HG03103 (cell line): ENCODE measurements at regions not wholly inside any gene's neighbourhood (a gene's known extent, or its start where the extent isn't known, plus 50 kb on each side); places are given as distances from the start of the nearest gene placed in this dataset.

Source experiments
- ATAC-seq: cut with Tn5 transposase; IDR thresholded peaks from one replicate; pipeline ENCODE4 v1.9.1; 2021; ENCODE audit warnings: low read depth; ENCODE audit not compliant: unreplicated experiment

DNA sequence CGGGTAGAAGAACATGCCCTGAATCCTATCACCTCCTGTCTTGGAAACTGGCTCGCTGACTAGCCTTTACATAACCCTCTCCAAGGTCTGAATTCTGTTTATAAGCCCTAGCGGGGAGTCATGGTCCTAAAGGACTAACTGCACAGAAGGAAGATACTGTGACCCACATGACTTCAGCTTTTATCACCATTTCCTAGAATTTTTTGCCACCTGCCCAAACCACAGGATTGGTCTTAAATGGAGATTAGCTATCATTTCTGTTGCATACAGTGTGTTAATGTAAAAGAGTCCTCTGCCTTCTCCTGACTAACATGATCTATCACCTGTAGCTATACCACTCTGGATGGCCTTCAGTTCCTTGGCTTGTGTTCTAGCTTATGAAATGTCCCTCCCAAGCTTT, 319.2 kb downstream of the DUSP6 start:
- ATAC-seq: no peak

- ATAC-seq: no peak
Measured at GRCh38 chr12:89029961-89030360, 322.3 kb downstream of the DUSP6 start.

DNA sequence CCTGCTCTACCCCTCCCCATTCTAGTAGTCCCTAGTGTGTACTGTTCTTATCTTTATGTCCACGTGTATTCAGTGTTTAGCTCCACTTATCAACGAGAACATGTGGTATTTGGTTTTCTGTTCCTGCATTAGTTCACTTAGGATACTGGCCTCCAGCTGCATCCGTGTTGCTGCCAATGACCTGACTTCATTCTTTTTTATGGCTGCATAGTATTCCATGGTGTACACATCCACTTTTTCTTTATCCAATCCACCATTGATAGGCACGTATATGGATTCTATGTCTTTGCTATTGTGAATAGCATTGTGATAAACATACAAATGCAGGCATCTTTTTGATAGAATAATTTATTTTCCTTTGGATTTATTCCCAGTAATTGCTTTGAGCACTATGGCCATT, 327.7 kb downstream of the DUSP6 start:
- ATAC-seq: no peak

- ATAC-seq: no peak
Measured at GRCh38 chr12:89023936-89024335, 328.4 kb downstream of the DUSP6 start.

- no peak for ATAC-seq
Measured at GRCh38 chr12:89020689-89021088, 331.6 kb downstream of the DUSP6 start.

DNA sequence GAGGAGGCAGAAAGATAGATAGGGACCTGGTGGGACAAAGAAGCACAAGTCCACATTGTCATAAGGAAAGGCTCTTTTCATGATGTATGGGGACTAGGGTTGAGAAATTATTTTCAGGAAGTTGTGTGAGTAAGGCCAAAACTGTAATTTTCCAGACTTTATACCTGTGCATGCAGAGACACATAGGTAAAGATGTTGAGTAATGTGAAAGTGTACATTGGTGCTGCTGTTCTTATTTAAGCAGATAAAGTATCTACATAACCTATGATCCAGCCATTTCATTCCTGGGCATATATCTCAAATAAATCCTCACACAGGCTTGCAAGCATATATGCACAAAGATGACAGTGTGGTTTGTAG, 332.2 kb downstream of the DUSP6 start:
- ATAC-seq: no peak

DNA sequence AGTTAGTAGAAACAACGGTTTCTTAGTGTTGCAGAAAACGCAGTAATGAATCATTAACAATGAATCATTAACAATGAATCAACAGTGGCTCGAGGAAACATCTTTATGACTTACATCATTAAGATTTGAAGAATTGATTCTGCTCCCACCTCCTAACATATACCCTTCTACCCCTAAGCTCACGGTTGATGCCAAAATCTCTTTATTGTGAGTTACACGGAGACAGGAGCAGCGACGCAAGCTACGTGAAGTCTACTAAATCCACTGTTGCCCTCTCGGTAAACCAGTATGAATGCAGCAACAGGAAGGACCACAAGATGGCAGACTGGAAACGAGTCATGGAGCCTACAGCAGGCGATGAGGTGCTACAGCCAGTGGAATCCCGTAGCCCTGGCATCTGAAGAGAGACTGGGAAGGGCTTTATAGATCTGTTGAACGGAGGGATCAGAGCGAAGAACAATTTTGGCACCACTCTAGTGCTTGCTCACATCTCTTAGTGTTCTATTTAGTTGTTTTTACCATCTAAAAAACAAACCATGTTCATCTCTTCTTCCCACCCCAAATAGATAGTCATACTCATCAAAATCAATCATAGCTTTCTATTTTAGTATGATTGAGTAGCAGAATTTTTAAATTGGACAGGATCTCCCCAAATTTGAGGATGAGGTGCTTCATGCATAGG, 332.7 kb downstream of the DUSP6 start:
- peak; percentile 97 for ATAC-seq

- peak; percentile 43 for ATAC-seq
Measured at GRCh38 chr12:89016970-89017778, 335.1 kb downstream of the DUSP6 start.

DNA sequence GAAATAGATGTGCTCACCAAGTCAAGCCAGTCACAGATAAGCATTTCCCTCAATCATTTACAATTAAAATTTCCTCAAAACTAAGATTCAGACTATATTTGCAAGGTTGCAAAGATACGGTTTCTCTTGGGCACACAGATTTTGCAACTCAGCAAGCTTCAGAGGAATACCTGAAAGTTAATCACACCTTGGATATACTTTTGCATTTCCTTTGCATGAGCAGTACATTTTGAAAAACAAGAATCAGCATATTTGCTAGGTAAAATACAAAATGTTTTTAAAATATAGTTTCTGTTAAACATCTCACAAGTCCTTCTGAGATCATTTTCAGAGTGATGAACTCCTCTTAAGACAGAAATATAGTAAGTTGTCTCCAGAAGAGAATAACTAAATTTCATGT, 336.9 kb downstream of the DUSP6 start:
- ATAC-seq: no peak

DNA sequence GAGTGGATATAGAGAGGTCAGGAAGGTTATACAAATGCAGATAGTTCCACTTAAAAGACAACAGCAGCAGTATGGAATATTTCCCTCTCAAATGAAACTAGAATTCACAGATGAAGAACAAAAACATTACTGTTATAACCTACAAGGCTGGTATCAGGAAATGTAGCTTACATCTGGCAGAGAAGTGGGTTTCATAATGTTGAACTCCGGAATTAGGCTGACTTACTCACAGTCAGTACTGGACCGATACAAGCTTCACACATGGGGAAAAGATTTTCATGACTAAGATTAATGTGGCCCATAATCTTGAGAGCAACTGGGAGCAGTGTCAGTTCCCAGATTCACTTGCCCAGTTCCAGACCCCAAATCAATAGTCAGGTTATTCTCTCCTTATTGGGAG, 353.9 kb downstream of the DUSP6 start:
- ATAC-seq: no peak

DNA sequence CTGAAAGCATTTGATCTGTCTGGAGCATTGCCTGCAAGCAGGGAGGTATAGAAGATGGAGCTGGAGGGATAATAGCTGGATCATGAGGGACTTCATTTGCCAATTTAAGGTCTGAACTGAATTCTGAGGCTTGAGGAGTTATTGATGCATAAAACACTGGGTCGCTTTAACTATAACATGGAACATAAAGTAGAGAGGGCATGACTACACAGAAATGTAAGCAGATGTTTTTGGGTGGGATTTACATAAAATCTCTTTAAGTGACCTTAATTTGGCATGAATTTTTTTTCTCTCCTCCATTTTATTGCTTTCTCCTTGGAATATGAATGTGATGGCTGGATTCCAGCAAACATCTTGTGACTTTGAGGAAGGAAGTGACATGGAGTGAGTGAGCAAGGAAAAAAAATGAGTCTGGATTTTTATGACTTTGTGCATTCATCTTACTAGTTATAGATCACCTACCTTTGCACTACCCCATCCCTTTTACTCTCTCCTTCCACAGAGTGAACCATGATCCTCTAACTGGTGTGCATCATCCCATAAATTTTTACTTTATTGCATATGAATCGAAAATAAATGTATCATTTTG, 356.0 kb downstream of the DUSP6 start:
- no peak for ATAC-seq

GRCh38 chr12:88994971-88995370, 357.3 kb downstream of the DUSP6 start:
- ATAC-seq: no peak

GRCh38 chr12:88994537-88994936, 357.8 kb downstream of the DUSP6 start:
- no peak for ATAC-seq

GRCh38 chr12:88993651-88994050, 358.6 kb downstream of the DUSP6 start:
- no peak for ATAC-seq

DNA sequence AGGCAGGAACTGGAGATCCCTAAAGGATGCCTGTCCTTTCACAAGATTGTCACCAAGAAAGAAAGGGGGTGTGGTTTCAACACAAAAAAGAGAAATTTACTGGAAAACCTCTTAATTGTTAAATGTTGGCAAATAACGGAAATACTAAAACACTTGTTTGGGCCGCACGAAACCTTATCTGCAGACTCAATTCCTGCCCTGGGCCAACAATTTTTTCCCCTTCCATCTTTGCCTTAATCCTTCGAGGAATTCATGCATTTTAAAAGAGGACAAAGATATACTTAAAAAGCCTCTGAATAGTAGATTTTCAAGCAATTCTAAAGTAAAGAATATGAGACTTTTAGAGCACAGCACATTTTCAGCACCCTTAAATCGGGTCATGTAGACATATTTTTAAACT, 366.2 kb downstream of the DUSP6 start:
- ATAC-seq: no peak

DNA sequence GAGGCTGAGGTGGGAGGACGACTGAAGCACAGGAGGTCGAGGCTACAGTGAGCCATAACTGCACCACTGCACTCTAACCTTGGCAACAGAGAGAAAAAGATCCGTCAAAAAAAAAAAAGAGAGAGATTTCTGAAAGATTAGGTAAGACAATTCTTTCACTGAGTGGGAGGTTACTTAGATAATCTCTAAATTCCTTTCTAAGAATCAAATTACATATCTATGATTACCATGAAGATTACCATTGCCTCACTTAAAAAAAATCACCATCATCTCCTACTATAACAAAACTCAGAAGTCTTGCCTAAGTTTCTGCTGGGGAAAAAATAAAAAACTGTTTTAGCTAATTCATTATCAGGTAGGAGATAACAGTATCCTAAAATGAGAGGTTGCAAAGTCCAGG, 366.7 kb downstream of the DUSP6 start:
- no peak for ATAC-seq

DNA sequence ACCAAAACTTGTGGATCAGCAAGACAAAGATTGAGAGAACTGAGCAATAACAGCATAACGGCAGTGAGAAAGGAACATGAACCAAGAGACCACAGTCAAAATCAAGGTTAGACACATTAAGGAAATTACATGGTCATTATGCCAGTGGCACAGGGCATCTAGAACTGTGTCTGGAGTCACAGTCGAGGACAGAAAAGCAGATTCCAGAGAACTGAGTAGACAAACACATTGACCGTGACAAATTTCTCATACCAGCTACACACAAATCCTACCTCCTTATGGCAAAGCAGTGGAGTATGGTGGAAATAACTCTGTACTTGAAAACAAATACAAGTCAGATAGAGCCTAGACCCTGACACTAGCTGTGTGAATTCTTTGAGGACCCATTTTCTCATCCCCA, 367.3 kb downstream of the DUSP6 start:
- no peak for ATAC-seq

DNA sequence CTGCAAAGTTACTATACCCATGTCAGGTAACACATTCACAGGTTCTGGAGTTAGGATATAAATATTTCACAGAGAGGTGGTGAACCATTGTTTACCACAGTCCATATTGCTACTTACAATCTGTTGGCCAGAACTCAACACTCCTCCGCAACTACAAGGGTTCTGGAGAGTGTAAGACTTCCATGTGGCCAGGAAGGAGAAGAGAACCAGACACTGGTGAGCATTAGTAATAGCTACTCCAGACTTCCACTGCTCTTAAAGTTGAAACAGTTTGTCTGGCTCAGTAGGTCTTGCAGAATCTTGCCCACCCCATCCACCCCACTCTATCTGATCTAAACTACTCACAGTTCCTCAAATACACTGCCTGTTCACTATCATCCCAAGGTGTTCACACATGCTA, 369.6 kb downstream of the DUSP6 start:
- no peak for ATAC-seq

- no peak for ATAC-seq
Measured at GRCh38 chr12:88977115-88977514, 375.2 kb downstream of the DUSP6 start.

- no peak for ATAC-seq
Measured at GRCh38 chr12:88973998-88974397, 378.3 kb downstream of the DUSP6 start.

- ATAC-seq: no peak
Measured at GRCh38 chr12:88970740-88971139, 381.6 kb downstream of the DUSP6 start.

- ATAC-seq: no peak
Measured at GRCh38 chr12:88969127-88969526, 383.2 kb downstream of the DUSP6 start.
